ENCODE measurements at regions not wholly inside any gene's neighbourhood (a gene's known extent, or its start where the extent isn't known, plus 50 kb on each side); places are given as distances from the start of the nearest gene placed in this dataset.

DNA sequence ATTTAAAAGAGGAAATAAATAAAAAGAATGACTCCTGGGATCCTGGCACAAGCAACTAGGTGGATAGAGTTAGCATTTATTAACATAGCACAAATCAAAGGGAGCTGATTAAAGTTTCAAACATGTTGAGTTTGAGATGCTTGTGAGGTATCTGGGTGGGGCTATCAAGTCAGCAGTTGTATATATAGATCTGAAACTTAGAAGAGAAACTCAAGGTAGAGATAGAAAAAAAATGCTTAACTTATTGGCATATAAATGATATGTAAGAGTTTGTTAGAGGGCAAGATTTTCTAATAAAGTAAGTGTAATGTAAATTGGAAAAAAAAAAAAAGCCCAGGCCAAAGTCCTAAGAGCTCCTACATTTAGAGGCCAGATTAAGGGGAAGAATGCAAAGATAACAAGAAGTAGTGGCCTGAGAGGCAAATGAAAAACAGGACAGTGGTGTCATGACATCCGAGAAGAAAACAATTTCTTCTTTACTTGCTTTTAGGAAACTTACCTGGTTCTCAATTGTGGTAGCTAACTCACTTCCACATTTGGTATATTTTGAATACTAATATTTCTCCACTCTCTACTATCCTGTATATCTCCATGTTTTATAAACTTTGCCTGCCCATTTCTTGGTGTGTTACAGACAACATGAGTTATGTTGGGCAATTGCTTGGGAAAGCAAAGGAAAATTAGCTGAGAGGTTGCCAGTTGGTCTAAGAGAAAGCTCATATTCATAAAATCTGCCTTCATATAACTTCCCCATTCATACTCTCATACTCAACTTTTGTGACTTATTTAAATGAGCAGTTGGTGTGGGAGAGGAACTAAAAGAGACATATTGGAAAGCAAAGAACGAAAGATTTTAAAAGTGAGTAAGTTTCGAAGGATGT, 169.2 kb downstream of the PARM1 start:
- WGBS, 2 donors, result 63 to 80% methylated on average over 3 of the region's 3 CpGs
- Histone ChIP-seq H3K27ac (ENCODE audit: low read depth in 2 of 2, low read length in 1 of 2) (no peak overlapping the region), H3K4me3 (ENCODE audit: low read depth in 1 of 2, low read length in 2 of 2) (no peak overlapping the region), H3K9me3 (ENCODE audit: control insufficient read depth in 2 of 2, insufficient read depth in 1 of 2, low read depth in 1 of 2, low read length in 1 of 2) (peaks cover 0 to 5% of the 10 kb centered on the region in 2 donors), H3K27me3 (ENCODE audit: control insufficient read depth in 1 of 2, insufficient read depth in 2 of 2, low read length in 2 of 2) (no peaks in the 10 kb centered on the region), H3K4me1 (ENCODE audit: control insufficient read depth in 2 of 2, insufficient read depth in 2 of 2, low read length in 1 of 2) (no peaks in the 10 kb centered on the region), H3K36me3 (ENCODE audit: control insufficient read depth in 2 of 2, insufficient read depth in 2 of 2, low read length in 1 of 2) (no peaks in the 10 kb centered on the region)
